ENCODE measurements at regions not wholly inside any gene's neighbourhood (a gene's known extent, or its start where the extent isn't known, plus 50 kb on each side); places are given as distances from the start of the nearest gene placed in this dataset.

- no peaks in the 10 kb centered on the region for H3K36me3 Mint-ChIP-seq (ENCODE audit: low read depth)
- no peaks in the 10 kb centered on the region for H3K27me3 Mint-ChIP-seq (ENCODE audit: insufficient read depth)
- peaks cover 4% of the 10 kb centered on the region for H3K9me3 Mint-ChIP-seq
- intact Hi-C loops (cut with micrococcal nuclease), result no loop called here
- DNase-seq (ENCODE audit: low spot score), result no peak
- H3K27ac Mint-ChIP-seq, result no peak overlapping the region
- H3K4me3 Mint-ChIP-seq, result no peak overlapping the region
- H3K4me1 Mint-ChIP-seq (ENCODE audit: low read depth), result no peaks in the 10 kb centered on the region
Measured at GRCh38 chr13:62910541-62911060, 1495.0 kb upstream of the PCDH20 start.

GRCh38 chr13:62908321-62908720 is 1492.7 kb upstream of the PCDH20 start:
- Mint-ChIP-seq H3K4me3 (no peak overlapping the region), H3K27ac (no peak overlapping the region), H3K27me3 (ENCODE audit: insufficient read depth) (no peaks in the 10 kb centered on the region), H3K4me1 (ENCODE audit: low read depth) (no peaks in the 10 kb centered on the region), H3K9me3 (peaks cover 4% of the 10 kb centered on the region), H3K36me3 (ENCODE audit: low read depth) (no peaks in the 10 kb centered on the region)
- no peak for DNase-seq (ENCODE audit: low spot score)
- intact Hi-C loops (cut with micrococcal nuclease), result no loop called here

GRCh38 chr13:62906896-62907295 is 1491.2 kb upstream of the PCDH20 start:
- no peak for DNase-seq (ENCODE audit: low spot score)
- Mint-ChIP-seq H3K4me3 (no peak overlapping the region), H3K9me3 (peaks cover 4% of the 10 kb centered on the region), H3K27ac (no peak overlapping the region), H3K27me3 (ENCODE audit: insufficient read depth) (no peaks in the 10 kb centered on the region), H3K36me3 (ENCODE audit: low read depth) (no peaks in the 10 kb centered on the region), H3K4me1 (ENCODE audit: low read depth) (no peaks in the 10 kb centered on the region)
- intact Hi-C loops (cut with micrococcal nuclease), result no loop called here

GRCh38 chr13:62906469-62906868 is 1490.8 kb upstream of the PCDH20 start:
- Mint-ChIP-seq H3K36me3 (ENCODE audit: low read depth) (no peaks in the 10 kb centered on the region), H3K27ac (no peak overlapping the region), H3K27me3 (ENCODE audit: insufficient read depth) (no peaks in the 10 kb centered on the region), H3K4me1 (ENCODE audit: low read depth) (no peaks in the 10 kb centered on the region), H3K4me3 (no peak overlapping the region), H3K9me3 (peaks cover 4% of the 10 kb centered on the region)
- no peak for DNase-seq (ENCODE audit: low spot score)
- intact Hi-C loops (cut with micrococcal nuclease), result no loop called here

- no peak for DNase-seq (ENCODE audit: low spot score)
- intact Hi-C loops (cut with micrococcal nuclease), result no loop called here
- Mint-ChIP-seq H3K27ac (no peak overlapping the region), H3K36me3 (ENCODE audit: low read depth) (no peaks in the 10 kb centered on the region), H3K27me3 (ENCODE audit: insufficient read depth) (no peaks in the 10 kb centered on the region), H3K9me3 (peaks cover 6% of the 10 kb centered on the region), H3K4me1 (ENCODE audit: low read depth) (no peaks in the 10 kb centered on the region), H3K4me3 (no peak overlapping the region)
Measured at GRCh38 chr13:62887046-62887445, 1471.4 kb upstream of the PCDH20 start.

- no peak for DNase-seq (ENCODE audit: low spot score)
- Mint-ChIP-seq H3K36me3 (ENCODE audit: low read depth) (no peaks in the 10 kb centered on the region), H3K27me3 (ENCODE audit: insufficient read depth) (no peaks in the 10 kb centered on the region), H3K27ac (no peak overlapping the region), H3K4me3 (no peak overlapping the region), H3K4me1 (ENCODE audit: low read depth) (no peaks in the 10 kb centered on the region), H3K9me3 (peaks cover 13% of the 10 kb centered on the region)
- intact Hi-C loops (cut with micrococcal nuclease), result no loop called here
Measured at GRCh38 chr13:62879071-62879470, 1463.4 kb upstream of the PCDH20 start.

- Mint-ChIP-seq H3K27ac (no peak overlapping the region), H3K27me3 (ENCODE audit: insufficient read depth) (no peaks in the 10 kb centered on the region), H3K9me3 (peaks cover 9% of the 10 kb centered on the region), H3K4me1 (ENCODE audit: low read depth) (no peaks in the 10 kb centered on the region), H3K36me3 (ENCODE audit: low read depth) (no peaks in the 10 kb centered on the region), H3K4me3 (no peak overlapping the region)
- DNase-seq (ENCODE audit: low spot score), result no peak
- intact Hi-C loops (cut with micrococcal nuclease), result no loop called here
Measured at GRCh38 chr13:62875118-62875640, 1459.5 kb upstream of the PCDH20 start.

- Mint-ChIP-seq H3K9me3 (no peaks in the 10 kb centered on the region), H3K27ac (no peak overlapping the region), H3K4me3 (no peak overlapping the region), H3K4me1 (ENCODE audit: low read depth) (no peaks in the 10 kb centered on the region), H3K27me3 (ENCODE audit: insufficient read depth) (no peaks in the 10 kb centered on the region), H3K36me3 (ENCODE audit: low read depth) (no peaks in the 10 kb centered on the region)
- DNase-seq (ENCODE audit: low spot score), result no peak
- intact Hi-C loops (cut with micrococcal nuclease), result no loop called here
Measured at GRCh38 chr13:62850331-62850730, 1434.7 kb upstream of the PCDH20 start.

GRCh38 chr13:62847520-62847919 is 1431.9 kb upstream of the PCDH20 start:
- no peaks in the 10 kb centered on the region for H3K27me3 Mint-ChIP-seq (ENCODE audit: insufficient read depth)
- no peak for DNase-seq (ENCODE audit: low spot score)
- H3K4me3 Mint-ChIP-seq, result no peak overlapping the region
- intact Hi-C loops (cut with micrococcal nuclease), result no loop called here
- H3K4me1 Mint-ChIP-seq (ENCODE audit: low read depth), result no peaks in the 10 kb centered on the region
- H3K27ac Mint-ChIP-seq, result no peak overlapping the region
- no peaks in the 10 kb centered on the region for H3K36me3 Mint-ChIP-seq (ENCODE audit: low read depth)
- H3K9me3 Mint-ChIP-seq, result no peaks in the 10 kb centered on the region

GRCh38 chr13:62846302-62846701 is 1430.7 kb upstream of the PCDH20 start:
- Mint-ChIP-seq H3K4me3 (no peak overlapping the region), H3K36me3 (ENCODE audit: low read depth) (no peaks in the 10 kb centered on the region), H3K27ac (no peak overlapping the region), H3K27me3 (ENCODE audit: insufficient read depth) (no peaks in the 10 kb centered on the region), H3K9me3 (no peaks in the 10 kb centered on the region), H3K4me1 (ENCODE audit: low read depth) (no peaks in the 10 kb centered on the region)
- intact Hi-C loops (cut with micrococcal nuclease), result no loop called here
- DNase-seq (ENCODE audit: low spot score), result no peak

- intact Hi-C loops (cut with micrococcal nuclease), result no loop called here
- no peaks in the 10 kb centered on the region for H3K4me1 Mint-ChIP-seq (ENCODE audit: low read depth)
- H3K4me3 Mint-ChIP-seq, result no peak overlapping the region
- H3K27me3 Mint-ChIP-seq (ENCODE audit: insufficient read depth), result no peaks in the 10 kb centered on the region
- peaks cover 3% of the 10 kb centered on the region for H3K9me3 Mint-ChIP-seq
- no peak overlapping the region for H3K27ac Mint-ChIP-seq
- H3K36me3 Mint-ChIP-seq (ENCODE audit: low read depth), result no peaks in the 10 kb centered on the region
- DNase-seq (ENCODE audit: low spot score), result no peak
Measured at GRCh38 chr13:62839338-62839737, 1423.7 kb upstream of the PCDH20 start.

GRCh38 chr13:62838929-62839328 is 1423.3 kb upstream of the PCDH20 start:
- Mint-ChIP-seq H3K9me3 (peaks cover 3% of the 10 kb centered on the region), H3K27me3 (ENCODE audit: insufficient read depth) (no peaks in the 10 kb centered on the region), H3K36me3 (ENCODE audit: low read depth) (no peaks in the 10 kb centered on the region), H3K4me1 (ENCODE audit: low read depth) (no peaks in the 10 kb centered on the region), H3K4me3 (no peak overlapping the region), H3K27ac (no peak overlapping the region)
- intact Hi-C loops (cut with micrococcal nuclease), result no loop called here
- no peak for DNase-seq (ENCODE audit: low spot score)

- no peaks in the 10 kb centered on the region for H3K27me3 Mint-ChIP-seq (ENCODE audit: insufficient read depth)
- DNase-seq (ENCODE audit: low spot score), result no peak
- intact Hi-C loops (cut with micrococcal nuclease), result no loop called here
- no peak overlapping the region for H3K4me3 Mint-ChIP-seq
- no peaks in the 10 kb centered on the region for H3K4me1 Mint-ChIP-seq (ENCODE audit: low read depth)
- H3K9me3 Mint-ChIP-seq, result peaks cover 3% of the 10 kb centered on the region
- H3K27ac Mint-ChIP-seq, result no peak overlapping the region
- no peaks in the 10 kb centered on the region for H3K36me3 Mint-ChIP-seq (ENCODE audit: low read depth)
Measured at GRCh38 chr13:62837895-62838294, 1422.2 kb upstream of the PCDH20 start.

- Mint-ChIP-seq H3K27ac (no peak overlapping the region), H3K27me3 (ENCODE audit: insufficient read depth) (no peaks in the 10 kb centered on the region), H3K36me3 (ENCODE audit: low read depth) (no peaks in the 10 kb centered on the region), H3K4me3 (no peak overlapping the region), H3K9me3 (peaks cover 11% of the 10 kb centered on the region), H3K4me1 (ENCODE audit: low read depth) (no peaks in the 10 kb centered on the region)
- no peak for DNase-seq (ENCODE audit: low spot score)
- intact Hi-C loops (cut with micrococcal nuclease), result no loop called here
Measured at GRCh38 chr13:62829486-62829885, 1413.8 kb upstream of the PCDH20 start.

Data from activated T-helper 1 cell treated with anti-CD3 and anti-CD28 coated beads, Interleukin-12 subunit alpha, Interleukin-12 subunit beta, Interleukin-2, Interleukin-4 antibody, amounts not matched to agents 30 ng/mL and 10 ng/mL and 1 ng/mL, durations not matched to agents 14 hours and 24 hours and 36 hours (primary cell).